CD4-positive, alpha-beta T cell treated with Interleukin-4 for 4 hours (primary cell): ENCODE measurements at regions not wholly inside any gene's neighbourhood (a gene's known extent, or its start where the extent isn't known, plus 50 kb on each side); places are given as distances from the start of the nearest gene placed in this dataset.

Experiments used
- DNase-seq: peaks from one replicate; pipeline ENCODE4 v3.0.0-alpha.2; 2020

DNA sequence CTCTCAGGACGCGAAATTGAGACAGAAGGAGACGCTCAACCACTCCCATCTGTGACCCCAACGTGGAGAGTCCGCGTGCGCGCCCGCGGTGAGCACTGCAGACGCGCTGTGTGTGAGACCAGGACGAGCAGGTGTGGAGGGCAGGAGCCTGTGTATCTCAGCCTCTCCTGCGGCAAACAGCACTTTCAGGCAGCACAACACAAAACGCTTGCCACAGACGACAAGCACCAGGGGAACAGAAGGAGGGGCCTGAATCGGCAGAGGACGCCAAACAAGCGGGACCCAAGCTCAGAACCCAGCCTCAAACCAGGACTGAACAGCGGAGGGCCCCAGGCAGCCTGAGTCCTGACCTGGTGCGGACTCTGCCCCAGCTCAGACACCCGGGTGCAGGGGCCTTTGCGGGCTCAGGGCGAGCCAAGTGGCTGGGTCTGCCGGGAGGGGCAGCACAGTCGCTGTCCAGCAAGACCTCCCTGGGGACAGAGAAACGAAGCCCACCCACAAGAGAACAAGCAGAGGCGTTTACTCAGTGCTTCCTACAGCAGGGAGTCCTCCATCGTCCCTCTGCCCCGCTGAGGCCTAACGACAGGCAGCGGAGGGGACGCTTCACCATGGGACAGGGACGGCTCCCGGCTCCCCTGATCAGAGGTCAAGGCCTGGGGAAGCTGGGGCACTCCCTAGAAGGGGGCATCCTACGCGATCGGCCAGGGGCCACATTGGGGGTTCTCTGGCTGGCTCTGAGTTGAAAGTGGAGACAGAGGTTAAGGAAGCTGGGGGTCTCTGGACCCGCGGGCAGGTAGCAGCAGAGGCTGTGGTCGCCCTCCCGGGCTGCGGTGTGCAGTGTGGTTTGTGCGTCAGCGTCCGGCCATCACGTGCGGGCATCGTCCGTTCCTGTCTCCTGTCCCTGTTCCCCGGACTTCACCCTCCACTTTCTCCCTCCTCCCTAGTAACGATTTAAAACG is 560.8 kb downstream of the BRD1 start:
- no peak for DNase-seq

DNA sequence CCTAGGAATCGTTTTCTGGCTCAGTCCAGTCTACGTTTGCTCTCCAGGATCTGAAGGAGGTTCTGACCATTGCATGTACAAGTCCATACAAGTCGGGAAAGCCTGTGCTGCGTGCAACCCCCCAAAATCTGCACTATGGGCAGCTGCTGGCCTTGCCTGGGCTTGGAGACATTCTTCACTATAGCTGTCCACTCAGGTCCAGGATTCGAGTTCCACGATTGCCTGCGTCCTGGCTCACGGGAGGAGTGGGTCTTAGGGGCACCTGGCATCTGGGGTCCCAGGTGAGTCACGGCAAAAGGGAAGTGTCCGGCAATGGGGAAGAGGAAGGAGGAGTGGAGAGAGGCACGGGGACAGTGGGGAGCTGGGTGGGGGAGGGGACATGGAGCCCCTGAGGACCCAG is 563.0 kb downstream of the BRD1 start:
- DNase-seq, result no peak

GRCh38 chr22:49263101-49263500 is 564.6 kb downstream of the BRD1 start:
- DNase-seq, result no peak

GRCh38 chr22:49262167-49262566 is 565.5 kb downstream of the BRD1 start:
- DNase-seq, result no peak

DNA sequence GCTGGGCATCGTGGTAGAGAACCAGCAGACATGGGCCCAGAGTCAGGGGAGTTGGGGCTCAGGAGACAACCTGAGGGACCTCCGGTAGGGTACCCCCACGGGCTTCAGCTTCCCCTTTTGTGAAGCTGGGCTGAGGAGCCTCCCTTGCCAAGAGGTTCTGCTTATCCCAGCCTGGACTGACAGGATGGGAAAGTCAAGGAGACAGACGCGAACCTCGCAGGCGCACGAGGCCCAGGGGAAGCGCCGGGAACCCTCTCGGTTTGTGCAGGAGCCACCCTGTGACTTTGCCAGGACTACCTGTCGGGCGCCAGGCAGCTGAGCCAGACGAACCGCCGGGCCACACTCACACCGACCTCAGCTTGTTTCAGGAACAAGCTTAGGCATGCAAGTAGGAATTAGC is 566.1 kb downstream of the BRD1 start:
- no peak for DNase-seq

DNA sequence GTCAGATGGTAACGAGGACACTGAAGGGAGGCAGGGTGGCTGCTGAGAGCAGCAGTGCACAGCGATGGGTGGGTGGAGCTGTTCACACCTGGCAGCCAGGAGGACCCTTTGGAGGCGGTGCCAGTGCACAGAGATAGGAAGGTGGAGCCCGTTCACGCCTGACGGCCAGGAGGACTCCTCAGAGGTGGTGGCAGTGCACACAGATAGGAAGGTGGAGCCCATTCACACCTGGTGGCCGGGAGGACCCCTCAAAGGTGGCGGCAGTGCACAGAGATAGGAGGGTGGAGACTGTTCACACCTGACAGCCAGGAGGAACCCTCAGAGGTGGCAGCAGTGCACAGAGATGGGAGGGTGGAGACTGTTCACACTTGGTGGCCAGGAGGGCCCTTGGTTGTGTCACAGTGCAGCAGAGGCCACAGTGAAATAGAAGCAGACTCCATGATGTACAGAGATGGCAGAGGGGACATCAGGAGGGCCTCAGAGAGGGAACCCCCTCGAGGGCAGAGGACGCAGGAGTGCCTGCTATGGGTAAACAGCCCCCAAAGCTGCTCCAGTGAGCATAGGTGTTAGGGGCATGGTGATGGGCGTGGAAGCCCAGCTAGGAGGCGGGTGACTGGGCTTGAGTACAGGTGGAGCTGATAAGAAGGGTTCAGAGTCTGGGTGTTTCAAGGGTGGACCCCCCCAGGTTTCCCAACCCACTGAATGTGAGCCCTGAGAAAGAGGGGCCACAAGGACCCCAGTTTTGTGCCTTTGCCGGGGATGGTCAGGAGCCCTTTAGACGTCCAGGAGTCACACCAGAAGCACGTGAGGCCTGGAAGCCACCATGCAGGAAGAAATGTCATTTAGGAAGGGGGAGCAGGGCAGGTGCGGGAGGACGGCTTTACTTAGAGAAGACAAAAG is 566.7 kb downstream of the BRD1 start:
- no peak for DNase-seq

DNA sequence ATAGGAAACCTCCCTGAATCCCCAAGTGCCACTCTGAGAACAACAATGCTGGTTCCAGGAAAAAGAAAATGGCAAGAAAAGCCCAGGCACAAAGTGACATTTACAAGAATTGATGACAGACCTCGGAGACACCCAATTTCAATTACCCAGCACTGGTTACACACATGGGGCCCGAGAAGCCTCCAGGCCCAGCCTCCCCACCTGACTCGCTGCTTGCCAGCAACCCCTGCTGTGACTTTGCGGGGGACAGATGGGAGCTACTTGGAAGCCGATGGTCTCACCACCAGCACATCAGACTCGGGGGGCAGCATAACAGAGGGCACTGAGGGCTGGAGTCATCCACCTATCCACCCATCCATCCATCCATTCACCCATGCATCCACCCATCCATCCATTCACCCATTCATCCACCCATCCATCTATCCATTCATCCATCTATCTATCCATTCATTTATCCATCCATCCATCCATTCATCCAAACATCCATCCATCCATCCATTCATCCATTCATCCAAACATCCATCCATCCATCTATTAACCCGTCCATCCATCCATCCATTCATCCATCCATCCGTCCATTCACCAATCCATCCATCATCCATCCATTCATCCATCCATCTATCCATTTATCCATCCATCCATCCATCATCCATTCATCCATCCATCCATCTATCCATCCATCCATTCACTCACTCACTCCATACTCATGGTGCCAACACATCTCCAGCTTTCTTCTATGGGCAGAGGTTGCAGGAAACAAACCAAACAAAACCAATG is 567.6 kb downstream of the BRD1 start:
- no peak for DNase-seq

- DNase-seq, result no peak
Observed at GRCh38 chr22:49258107-49259010, 569.3 kb downstream of the BRD1 start.

DNA sequence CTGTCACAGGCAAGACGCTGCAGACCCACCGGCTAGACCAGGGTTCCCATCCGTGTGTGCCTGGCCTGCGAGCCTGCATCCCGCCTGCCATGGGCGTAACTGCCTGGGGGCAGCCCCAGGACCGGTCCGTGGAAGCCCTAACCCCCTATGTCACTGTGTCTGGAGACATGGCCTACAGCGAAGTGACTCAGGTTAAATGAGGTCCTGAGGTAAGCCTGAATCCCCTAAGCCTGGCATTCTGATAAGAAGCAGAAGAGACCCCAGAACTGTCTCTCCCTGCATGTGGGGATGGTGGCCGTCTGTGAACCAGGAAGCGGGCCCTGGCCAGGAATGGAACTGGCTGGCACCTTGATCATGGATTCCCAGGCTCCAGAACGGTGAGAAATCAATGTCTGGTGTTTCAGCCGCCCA is 570.1 kb downstream of the BRD1 start:
- no peak for DNase-seq

- no peak for DNase-seq
Observed at GRCh38 chr22:49255741-49256318, 571.8 kb downstream of the BRD1 start.

GRCh38 chr22:49255154-49255553 is 572.5 kb downstream of the BRD1 start:
- DNase-seq, result no peak

DNA sequence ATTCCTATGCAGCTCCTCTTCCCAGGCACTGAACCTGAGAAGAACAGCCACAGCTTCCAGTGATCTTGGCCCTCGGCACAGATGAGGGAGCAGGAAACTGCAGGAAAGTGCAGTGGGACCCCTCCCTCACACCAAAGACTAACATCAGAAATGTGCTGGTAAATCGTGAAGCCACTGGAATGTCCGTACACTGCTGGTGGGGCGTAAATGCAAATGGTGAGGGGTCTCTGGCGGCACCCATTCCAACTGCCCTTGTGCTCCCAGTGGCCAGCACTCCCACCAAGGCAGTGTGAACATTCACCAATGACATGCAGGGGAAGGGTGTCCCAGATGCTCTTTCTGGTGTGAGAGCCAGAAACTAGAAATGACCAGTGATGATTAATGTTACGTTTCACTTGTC is 574.0 kb downstream of the BRD1 start:
- DNase-seq, result no peak

- DNase-seq, result no peak
Observed at GRCh38 chr22:49251371-49251770, 576.3 kb downstream of the BRD1 start.

- no peak for DNase-seq
Observed at GRCh38 chr22:49247194-49247924, 580.3 kb downstream of the BRD1 start.

GRCh38 chr22:49244466-49245420 is 582.9 kb downstream of the BRD1 start:
- no peak for DNase-seq

- DNase-seq, result no peak
Observed at GRCh38 chr22:49243965-49244364, 583.7 kb downstream of the BRD1 start.

DNA sequence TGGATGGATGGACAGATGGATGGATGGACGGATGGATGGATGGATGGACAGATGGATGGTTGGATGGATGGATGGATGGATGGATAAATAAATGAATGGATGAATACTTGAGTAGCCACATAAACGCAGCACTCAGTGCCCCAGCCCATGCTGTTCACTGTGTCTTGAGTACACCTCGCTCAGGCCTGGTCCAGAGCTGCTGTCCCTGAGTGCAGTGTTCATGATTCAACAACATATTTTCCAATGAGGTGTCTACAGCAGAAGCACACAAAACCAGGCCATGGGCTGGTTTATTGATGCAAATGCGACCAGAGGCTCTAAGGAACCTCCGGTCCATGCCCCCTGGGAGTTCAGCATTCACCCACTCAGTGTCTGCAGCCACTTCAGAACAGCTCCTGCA is 584.3 kb downstream of the BRD1 start:
- no peak for DNase-seq

GRCh38 chr22:49242480-49242879 is 585.2 kb downstream of the BRD1 start:
- no peak for DNase-seq

DNA sequence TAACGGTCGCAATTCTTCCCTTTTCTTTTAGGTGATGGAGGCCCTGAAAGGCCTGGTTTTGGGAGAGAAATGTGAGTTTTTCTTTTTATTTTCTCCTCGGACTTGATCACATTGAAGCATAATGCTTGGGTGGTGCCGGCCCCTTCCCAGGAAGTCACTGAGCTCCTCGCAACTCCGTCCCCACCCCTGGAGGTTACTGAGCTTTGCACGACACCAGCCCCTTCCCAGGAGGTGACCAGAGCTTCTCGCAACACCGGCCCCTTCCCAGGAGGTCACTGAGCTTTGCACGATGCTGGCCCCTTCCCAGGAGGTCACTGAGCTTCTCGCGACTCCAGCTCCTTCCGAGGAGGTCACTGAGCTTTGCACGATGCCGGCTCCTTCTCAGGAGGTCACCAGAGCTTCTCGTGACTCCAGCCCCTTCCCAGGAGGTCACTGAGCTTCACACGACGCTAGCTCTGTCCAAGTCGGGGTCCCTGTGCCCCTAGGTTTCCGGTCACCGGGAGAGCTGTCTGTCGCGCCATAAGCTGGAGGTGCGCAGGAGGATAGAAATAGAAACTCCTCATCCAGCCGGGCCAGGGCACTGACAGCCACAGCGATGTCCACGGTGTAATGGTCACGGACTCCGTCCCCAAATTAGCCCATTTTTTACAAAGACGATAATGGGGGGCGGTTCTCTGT is 586.4 kb downstream of the BRD1 start:
- DNase-seq, result no peak
